WTC11 (cell line): ENCODE measurements at regions not wholly inside any gene's neighbourhood (a gene's known extent, or its start where the extent isn't known, plus 50 kb on each side); places are given as distances from the start of the nearest gene placed in this dataset.

ENCODE experiments used
- CREB1 ChIP-seq: sonication (generic); formaldehyde crosslinking; IDR thresholded peaks from 2 replicates; pipeline ENCODE4 v1.8.0; 2023; ENCODE audit warnings: mild to moderate bottlenecking, missing genetic modification reagents
- CTCF ChIP-seq: fragments of 200-600 bp; IDR thresholded peaks from 2 replicates; pipeline ENCODE4 v1.8.0; 2022; ENCODE audit warnings: antibody characterized with exemption
- E2F1 ChIP-seq: sonication (generic); formaldehyde crosslinking; IDR thresholded peaks from 2 replicates; pipeline ENCODE4 v1.8.0; 2022; ENCODE audit warnings: mild to moderate bottlenecking, missing genetic modification reagents
- ELF4 ChIP-seq: sonication (generic); formaldehyde crosslinking; IDR thresholded peaks from 2 replicates; pipeline ENCODE4 v1.8.1; 2022; ENCODE audit warnings: low read depth, mild to moderate bottlenecking, moderate library complexity, missing genetic modification reagents
- ESRRA ChIP-seq: sonication (generic); formaldehyde crosslinking; IDR thresholded peaks from 2 replicates; pipeline ENCODE4 v1.8.1; 2022; ENCODE audit warnings: mild to moderate bottlenecking, missing genetic modification reagents, borderline replicate concordance
- FOXP4 ChIP-seq: sonication (generic); formaldehyde crosslinking; IDR thresholded peaks from 2 replicates; pipeline ENCODE4 v1.8.0; 2022; ENCODE audit warnings: mild to moderate bottlenecking, missing genetic modification reagents
- HMGXB4 ChIP-seq: sonication (generic); formaldehyde crosslinking; IDR thresholded peaks from 2 replicates; pipeline ENCODE4 v1.8.1; 2023; ENCODE audit warnings: mild to moderate bottlenecking, moderate library complexity, missing genetic modification reagents
- NR1H2 ChIP-seq: sonication (generic); formaldehyde crosslinking; IDR thresholded peaks from 2 replicates; pipeline ENCODE4 v1.9.0; 2021; ENCODE audit warnings: mild to moderate bottlenecking, moderate library complexity, missing genetic modification reagents
- TP53 ChIP-seq: sonication (generic); formaldehyde crosslinking; IDR thresholded peaks from 2 replicates; pipeline ENCODE4 v1.8.1; 2023; ENCODE audit warnings: mild to moderate bottlenecking, missing genetic modification reagents
- USF2 ChIP-seq: sonication (generic); formaldehyde crosslinking; IDR thresholded peaks from 2 replicates; pipeline ENCODE4 v1.8.1; 2023; ENCODE audit warnings: mild to moderate bottlenecking, missing genetic modification reagents, moderate library complexity
- ZNF263 ChIP-seq: sonication (generic); formaldehyde crosslinking; IDR thresholded peaks from 2 replicates; pipeline ENCODE4 v1.8.1; 2022; ENCODE audit warnings: low read depth, mild to moderate bottlenecking, moderate library complexity, missing genetic modification reagents
- ZNF416 ChIP-seq: fragments of 250-450 bp; sonication (Bioruptor Pico); IDR thresholded peaks from 2 replicates; pipeline ENCODE4 v1.9.0; 2021; ENCODE audit warnings: mild to moderate bottlenecking, inconsistent platforms

- TF ChIP-seq FOXP4 (CRISPR knock-in tag) (no peak), CREB1 (no peak), E2F1 (no peak), TP53 (no peak), NR1H2 (CRISPR knock-in tag) (no peak), ZNF263 (CRISPR knock-in tag) (no peak), ELF4 (CRISPR knock-in tag) (no peak), CTCF (no peak), ZNF416 (CRISPR knock-in tag) (no peak), HMGXB4 (CRISPR knock-in tag) (no peak), USF2 (CRISPR knock-in tag) (no peak), ESRRA (CRISPR knock-in tag) (no peak)
These were observed 189.7 kb downstream of the TMEM132E start for GRCh38 chr17:34769049-34769448.
